RWPE1 (cell line): ENCODE measurements at regions not wholly inside any gene's neighbourhood (a gene's known extent, or its start where the extent isn't known, plus 50 kb on each side); places are given as distances from the start of the nearest gene placed in this dataset.

Experiments
- CTCF ChIA-PET: fragments of 350-600 bp; sonication (Branson Sonifier 250); formaldehyde crosslinking; extraction: SDS; loops from one replicate; lab custom pipeline; 2021; lab: Yijun Ruan, JAX
- POLR2A ChIA-PET: fragments of 400-600 bp; formaldehyde crosslinking; extraction: SDS; loops from one replicate; lab custom pipeline; 2020; ENCODE audit warnings: antibody characterized with exemption; ENCODE audit not compliant: low non-redundant PET; lab: Yijun Ruan, JAX
- DNase-seq: peaks from one replicate; pipeline ENCODE4 v3.0.0; 2012; ENCODE audit warnings: low spot score
- H3K27ac ChIP-seq: fragments of 450-650 bp; 2 replicates; pipeline ENCODE4 v1.5.1; 2017
- CTCF ChIP-seq: fragments of 450-650 bp; conservative IDR thresholded peaks from 2 replicates; pipeline ENCODE4 v1.5.1; 2017; ENCODE audit warnings: low read depth, mild to moderate bottlenecking

DNA sequence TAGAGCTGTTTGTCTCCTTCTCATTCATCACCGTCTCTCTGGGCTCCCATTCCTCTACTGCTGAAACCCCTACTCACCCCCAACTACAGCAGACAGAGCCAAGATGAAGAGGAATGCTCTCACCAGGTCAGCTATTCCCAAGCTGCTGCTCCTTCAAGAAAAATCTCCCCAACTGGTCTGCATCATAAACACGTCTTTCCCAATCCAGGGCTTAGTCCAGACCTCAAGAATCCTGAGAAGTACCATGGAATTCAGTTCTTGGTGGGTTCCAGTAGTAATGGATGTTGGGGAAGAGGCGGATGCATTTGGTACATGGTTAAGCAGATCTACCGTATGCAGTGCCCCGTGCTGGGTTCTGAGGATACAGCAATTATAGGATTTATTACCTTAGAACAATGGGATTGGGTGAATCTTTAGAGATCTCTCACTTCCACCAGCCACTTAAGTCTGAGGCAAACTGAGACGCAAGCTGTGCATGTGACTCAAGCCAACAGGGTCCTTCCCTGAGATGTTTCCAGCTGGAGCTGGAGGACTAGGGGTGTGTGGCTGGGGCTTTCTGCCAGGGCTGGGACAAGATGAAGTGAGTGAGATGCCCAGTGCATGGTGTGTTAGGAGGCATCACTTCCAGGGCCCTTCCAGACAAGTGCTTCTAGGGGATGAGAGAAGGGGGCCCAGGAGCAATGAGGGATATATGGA is 232.7 kb upstream of the CDH5 start:
- no peak for TF ChIP-seq CTCF
- DNase-seq: no peak
- CTCF ChIA-PET: no interaction called here
- POLR2A ChIA-PET: no interaction called here
- no peak overlapping the region for H3K27ac ChIP-seq

DNA sequence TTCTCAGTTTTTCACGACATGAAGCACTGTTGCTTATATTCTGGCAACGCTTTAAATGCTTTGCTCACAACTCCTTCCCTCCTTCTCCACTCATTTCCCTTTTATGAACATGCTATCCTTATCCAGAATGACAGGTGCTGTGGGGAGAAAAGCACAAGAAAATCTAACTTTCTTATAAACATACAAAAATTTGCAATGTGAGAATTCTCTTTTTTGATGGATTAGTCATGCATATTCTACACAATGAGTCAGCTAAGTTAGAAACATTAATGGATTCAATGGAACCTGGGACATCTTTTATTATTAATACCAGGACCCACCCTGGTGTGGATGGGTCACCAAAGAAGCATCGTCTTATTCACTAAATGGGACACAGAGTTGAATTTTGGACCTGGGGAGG is 234.6 kb upstream of the CDH5 start:
- DNase-seq: peak; percentile 34
- no peak overlapping the region for H3K27ac ChIP-seq
- CTCF ChIA-PET: no interaction called here
- no peak for TF ChIP-seq CTCF
- POLR2A ChIA-PET: no interaction called here

- ChIA-PET CTCF (no interaction called here), POLR2A (no interaction called here)
- no peak for TF ChIP-seq CTCF
- H3K27ac ChIP-seq: no peak overlapping the region
- DNase-seq: peak; percentile 80
Observed at GRCh38 chr16:66131156-66131807, 235.2 kb upstream of the CDH5 start.

DNA sequence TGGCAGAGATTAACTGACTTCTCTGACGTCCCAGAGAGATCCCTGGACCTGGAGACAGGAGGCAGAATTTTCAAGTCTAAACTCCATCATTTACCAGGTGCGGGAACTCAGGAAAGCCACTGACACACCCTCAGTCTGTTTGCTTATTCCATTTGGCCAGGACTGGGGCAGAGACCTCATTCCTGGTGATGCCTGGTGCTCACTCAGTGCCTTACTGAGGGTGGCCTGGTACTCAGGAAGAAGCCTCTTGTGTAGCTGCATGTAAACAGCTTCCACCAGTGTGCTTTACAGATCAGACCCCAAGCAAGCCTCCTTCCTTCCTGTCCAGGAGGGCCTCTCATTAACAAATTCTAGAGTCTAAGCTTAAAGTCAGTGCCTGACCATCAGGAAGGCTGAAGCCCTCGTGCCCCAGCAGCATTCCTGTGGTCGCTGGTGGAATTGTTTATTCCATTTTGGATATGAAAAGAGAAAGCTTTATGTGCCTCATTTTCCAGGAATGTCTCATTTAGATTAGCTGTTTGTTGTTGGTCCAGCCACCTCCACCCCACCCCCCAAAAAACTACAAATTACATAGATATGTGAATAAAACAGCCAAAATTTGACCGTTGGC is 236.1 kb upstream of the CDH5 start:
- no peak overlapping the region for H3K27ac ChIP-seq
- TF ChIP-seq CTCF: no peak
- POLR2A ChIA-PET: no interaction called here
- DNase-seq: no peak
- CTCF ChIA-PET: no interaction called here

DNA sequence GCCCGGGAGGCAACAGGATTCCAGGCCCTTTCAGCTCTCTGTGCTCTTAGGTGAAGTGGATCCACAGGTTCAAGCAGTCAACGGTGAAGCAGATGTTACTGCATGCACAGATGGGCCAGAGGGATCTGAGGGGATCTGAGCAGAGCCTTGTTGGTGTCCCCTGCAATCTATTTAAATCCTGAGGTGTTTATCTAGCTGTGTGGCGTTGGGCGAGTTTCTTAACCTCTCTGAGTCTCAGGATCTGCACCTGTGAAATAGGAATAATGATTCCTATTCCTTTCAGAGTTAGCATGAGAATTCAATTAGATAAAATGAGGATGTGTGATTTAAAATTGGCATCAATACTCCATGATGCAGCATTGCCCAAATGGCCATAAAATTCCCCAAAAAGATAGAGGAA is 237.3 kb upstream of the CDH5 start:
- POLR2A ChIA-PET: no interaction called here
- CTCF ChIA-PET: no interaction called here
- TF ChIP-seq CTCF: no peak

GRCh38 chr16:66128371-66128770 is 238.1 kb upstream of the CDH5 start:
- CTCF ChIA-PET: interaction anchor here (0.7 kb wide), 1 partner anchor 102 kb away, joined by 5 read pairs; no protein-coding TSS in a partner anchor
- no peak for TF ChIP-seq CTCF
- no peak for DNase-seq
- POLR2A ChIA-PET: no interaction called here
- no peak overlapping the region for H3K27ac ChIP-seq

More for the DNA sequence above, 237.3 kb upstream of the CDH5 start:
- no peak for DNase-seq
- no peak overlapping the region for H3K27ac ChIP-seq
